ENCODE measurements at regions not wholly inside any gene's neighbourhood (a gene's known extent, or its start where the extent isn't known, plus 50 kb on each side); places are given as distances from the start of the nearest gene placed in this dataset.

- TF ChIP-seq POLR2A (IDR thresholded peaks at IDR 0.05): no peak
- TF ChIP-seq CTCF (IDR thresholded peaks at IDR 0.05): no peak
Measured at GRCh38 chr16:5736209-5736930, 638.8 kb upstream of the EEF2KMT start.
